Muscle of arm (tissue), 1 donor: ENCODE measurements at regions not wholly inside any gene's neighbourhood (a gene's known extent, or its start where the extent isn't known, plus 50 kb on each side); places are given as distances from the start of the nearest gene placed in this dataset.
"Not testable (repeated sequence)": the region's sequence is repeated elsewhere in the genome, so short reads cannot be mapped to it uniquely, and the experiment has no call there.

Experiments used
- DNase-seq: peaks from one replicate; pipeline ENCODE4 v3.0.0-alpha.2; 2013

DNA sequence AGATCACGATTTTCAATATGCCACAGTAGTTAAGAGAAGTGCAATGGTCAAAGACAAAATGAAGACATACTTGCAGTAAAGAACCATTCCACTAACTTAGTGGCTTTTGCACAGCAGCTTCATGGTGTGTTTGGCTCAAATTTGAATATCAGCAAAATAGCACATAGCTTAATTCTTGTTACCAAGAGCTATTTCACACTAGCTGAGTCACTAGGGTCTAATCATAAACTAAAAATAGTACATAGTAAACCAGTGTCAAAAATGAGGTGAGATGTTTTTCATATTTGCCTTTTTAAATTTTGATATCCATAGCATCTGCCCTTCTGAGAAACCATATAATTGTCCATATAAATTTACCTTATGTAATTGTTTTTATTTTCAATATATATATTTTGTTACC, 325.0 kb upstream of the LUZP2 start:
- DNase-seq: no peak

DNA sequence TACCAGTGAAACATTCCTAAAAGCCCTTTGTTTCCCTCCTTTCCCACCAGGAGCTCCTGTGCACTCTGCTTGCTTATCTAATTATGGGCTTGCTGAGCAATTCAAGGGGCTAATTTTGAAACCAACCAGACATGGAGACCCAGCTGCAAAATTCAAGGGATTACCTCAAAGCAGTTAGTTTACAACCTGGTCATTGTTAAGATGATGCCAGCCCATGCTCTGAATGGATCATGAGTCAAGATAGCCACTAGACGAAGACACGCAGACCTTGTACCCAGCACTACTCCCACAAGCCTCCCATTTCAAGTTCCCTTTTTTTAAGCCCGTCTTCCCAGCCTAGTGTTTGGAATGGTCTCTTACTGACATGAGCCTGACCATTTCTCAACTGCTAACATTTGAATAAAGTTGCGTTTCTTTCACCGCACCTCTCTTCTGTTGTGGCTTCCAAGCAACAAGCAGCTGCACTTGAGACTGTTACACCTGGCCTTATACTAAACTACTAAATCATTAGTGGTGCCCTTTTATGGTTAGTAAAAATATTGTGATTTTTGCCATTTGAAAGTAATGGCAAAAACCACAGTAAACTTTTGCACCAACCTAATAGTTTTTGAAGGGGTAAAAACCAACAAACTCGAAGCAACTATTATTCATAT, 315.3 kb upstream of the LUZP2 start:
- DNase-seq: no peak

DNA sequence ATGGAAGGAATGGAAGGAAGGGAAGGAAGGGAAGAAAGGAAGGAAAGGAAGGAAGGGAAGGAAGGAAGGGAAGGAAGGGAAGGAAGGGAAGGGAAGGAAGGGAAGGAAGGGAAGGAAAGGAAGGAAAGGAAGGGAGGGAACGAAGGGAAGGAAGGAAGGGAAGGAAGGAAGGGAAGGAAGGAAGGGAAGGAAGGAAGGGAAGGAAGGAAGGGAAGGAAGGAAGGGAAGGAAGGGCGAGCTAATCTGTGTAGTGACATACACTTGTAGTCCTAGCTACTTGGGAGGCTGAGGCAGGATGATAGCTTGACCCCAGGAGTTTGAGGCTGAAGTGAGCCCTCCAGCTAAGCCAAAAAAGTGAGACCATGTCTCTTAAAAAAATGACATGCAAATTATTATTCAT, 311.3 kb upstream of the LUZP2 start:
- DNase-seq: not testable (repeated sequence)

DNA sequence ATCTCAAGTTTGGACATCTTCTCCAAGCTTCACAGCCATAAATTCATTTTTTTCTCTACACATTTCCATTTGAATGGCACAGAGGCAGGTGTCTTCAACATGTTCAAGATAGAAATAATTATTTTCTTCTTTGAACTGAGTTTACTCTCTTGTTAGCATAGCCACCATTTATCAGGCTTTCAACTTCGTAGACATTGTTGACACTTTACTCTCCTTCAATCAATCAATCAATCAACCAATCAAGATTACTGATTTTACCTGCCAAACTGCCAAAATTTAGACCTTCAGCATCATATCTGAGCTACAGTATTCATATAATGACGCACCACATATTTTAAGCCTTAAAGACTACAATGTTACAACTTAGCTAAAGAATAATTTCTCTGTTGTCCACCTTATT, 300.1 kb upstream of the LUZP2 start:
- no peak for DNase-seq

DNA sequence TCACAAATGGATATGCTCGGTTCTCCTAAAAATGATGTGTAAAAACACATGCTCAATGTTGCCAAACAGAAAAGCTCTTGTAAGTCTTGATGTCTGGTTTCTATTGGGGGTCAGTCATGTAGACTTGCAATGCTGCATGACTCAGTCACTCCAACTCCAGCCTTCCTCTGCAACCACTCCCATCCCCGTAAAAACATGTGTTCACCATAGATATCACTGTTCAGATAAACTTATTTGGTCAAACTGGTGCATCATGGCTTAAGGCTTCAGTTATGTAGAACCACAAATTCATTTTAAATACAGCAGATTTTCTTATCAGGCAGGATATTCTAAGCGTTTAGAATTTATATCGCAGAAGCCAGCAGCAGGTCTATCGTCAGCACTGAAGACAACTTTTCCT, 298.4 kb upstream of the LUZP2 start:
- DNase-seq: no peak

DNA sequence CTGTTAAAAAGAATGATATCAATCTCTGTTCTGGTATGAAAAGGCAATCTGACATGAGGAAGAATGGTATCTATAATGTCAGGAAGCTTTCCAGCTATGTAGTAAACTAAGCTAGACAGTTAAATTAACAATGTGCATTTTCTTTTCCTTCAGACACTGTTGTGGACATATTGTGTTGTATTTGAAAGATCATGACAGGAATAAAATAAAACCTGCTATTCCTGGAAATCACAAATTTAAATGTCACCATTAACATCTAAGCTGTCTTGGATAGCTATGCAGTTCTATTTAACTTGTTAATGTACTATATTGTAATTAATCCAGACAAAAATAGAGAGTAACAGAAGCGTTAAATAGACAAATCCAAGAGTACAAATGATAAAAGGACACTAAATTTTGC, 297.4 kb upstream of the LUZP2 start:
- DNase-seq: no peak

DNA sequence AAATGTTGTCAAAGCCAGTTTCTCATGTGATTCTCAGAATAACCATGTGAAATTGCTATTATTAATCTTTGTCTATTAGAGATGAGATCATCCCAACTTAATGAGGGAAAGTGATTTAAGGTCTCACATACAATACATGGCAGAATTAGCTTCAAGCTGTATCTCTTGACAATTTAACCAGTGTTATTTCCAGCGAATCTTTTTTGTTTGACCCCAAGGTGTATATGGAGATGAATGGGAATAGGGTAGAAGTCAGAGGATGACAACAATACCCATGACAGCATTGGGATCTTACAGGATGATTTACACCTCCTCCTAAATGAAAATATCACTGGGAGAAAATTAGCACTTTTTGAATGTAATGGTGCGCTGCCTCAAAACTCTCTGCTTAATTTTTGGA, 290.8 kb upstream of the LUZP2 start:
- no peak for DNase-seq

DNA sequence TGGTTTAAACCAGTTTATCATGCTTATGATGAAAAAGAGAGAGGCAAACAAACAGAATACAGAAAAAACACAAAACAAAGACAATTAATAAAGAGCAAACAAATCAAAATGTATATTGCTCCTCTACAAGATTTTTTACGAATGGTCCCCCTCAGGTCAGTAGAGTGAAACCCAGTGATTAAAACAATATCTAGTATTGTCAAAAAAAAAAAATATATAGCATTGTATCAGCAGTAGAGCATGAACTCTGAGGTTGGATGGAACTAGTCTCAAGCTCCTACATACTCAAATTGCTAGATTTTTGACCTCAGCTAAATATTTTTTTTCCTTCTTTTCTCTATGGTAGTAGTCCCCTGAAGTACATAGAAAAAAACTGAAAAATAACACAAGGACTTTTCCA, 290.3 kb upstream of the LUZP2 start:
- no peak for DNase-seq

DNA sequence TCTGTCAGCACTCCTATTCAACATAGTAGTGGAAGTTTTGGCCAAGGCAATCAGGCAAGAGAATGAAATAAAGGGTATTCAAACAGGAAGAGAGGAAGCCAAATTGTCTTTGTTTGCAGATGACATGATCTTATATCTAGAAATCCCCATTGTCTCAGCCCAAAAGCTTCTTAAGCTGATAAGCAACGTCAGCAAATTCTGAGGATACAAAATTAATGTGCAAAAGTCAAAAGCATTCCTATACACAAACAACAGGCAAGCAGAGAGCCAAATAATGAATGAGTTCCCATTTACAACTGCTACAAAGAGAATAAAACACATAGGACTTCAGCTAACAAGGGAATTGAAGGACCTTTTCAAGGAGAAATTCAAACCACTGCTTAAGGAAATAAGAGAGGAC, 280.4 kb upstream of the LUZP2 start:
- no peak for DNase-seq

DNA sequence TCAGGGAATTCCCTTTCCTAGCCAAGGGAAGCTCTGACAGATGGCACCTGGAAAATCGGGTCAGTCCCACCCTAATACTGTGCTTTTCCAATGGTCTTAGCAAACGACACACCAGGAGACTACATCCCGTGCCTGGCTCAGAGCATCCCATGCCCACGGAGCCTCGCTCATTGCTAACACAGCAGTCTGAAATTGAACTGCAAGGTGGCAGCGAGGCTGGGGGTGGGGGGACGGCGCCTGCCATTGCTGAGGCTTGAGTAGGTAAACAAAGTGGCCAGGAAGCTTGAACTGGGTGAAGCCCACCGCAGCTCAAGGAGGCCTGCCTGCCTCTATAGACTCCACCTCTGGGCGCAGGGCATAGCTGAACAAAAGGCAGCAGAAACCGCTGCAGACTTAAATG, 279.5 kb upstream of the LUZP2 start:
- DNase-seq: not testable (repeated sequence)

DNA sequence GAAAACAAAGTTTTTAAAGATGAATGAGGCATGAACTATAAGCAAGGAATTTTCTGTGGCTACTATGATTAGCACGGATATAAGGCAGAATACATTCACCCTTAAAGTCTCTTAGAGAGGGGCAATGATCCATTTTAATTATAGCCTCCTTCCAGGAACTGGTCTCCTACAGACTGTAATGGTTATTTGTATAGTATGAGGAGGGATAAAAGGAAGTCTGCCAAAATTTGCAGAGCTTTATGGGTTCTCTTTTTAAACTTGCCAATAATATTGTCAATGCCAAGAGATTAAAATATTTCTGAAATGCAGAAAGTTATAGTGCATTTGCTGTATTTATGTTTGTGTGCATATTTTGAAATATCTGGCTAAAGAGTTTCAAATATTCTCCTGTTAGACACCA, 271.4 kb upstream of the LUZP2 start:
- DNase-seq: no peak

DNA sequence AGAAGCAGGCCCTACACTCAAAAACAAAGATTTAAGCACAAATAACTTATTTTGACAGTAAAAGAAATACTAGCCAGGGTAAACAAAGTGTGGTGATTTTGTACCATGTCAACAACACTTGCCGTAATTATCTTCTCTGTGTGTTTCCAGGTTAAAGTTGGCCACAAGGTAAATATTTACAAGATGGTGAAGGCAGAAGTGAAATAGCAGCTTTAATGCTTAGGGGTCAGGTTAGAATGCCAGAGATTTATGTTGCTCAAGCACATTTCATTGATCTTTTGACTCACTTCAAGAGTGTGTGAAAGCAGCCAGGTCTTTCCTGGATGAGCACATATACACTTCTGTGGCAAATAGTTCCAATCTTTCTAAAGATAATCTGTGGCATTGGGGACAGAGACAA, 270.2 kb upstream of the LUZP2 start:
- no peak for DNase-seq

DNA sequence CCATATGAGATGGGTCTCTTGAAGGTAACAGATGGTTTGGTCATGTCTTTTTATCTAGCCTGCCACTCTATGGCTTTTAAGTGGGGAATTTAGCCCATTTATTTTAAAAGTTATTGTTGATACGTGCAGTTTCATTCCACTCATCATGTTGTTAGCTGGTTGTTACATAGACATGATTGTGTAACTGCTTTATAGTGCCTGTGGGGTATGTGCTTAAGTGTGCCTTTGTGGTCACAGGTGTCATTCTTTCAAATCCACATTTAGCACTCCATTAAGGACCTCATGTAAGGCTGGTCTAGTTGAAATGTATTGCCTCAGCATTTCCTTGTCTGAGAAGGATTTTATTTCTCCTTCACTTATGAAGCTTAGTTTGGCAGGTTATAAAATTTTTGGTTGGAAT, 263.8 kb upstream of the LUZP2 start:
- DNase-seq: no peak

DNA sequence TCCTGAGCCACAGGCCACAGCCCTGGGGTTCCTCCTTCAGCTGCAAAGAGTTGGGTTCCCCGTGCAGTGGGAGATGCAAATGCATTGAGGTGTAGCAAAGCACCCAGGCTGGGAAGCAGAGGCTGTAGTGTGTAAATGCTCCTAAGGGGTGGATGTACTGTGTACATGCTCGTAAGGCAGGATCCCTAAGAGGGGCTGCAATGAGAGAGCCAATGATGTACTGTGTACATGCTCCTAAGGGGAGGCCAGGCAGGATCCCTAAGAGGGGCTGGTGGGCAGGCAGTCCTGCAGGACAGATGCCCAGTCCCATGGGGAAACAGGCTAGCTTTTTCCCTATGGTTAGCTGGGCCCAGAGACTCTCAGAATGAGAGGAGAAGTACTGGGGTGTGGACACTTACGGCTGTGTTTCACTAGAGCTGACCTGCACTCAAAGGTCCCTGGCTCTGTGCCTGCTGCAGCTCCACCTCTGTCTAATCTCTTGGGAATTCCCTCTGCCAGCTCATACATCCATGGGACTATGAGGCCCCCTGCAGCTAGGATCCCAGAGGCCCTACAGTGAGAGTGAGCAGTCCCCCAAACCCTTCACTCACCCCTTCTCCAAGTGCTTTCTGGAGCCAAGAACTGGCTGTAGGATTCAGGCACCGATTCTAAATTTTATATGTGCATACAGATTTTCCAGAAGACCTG, 261.9 kb upstream of the LUZP2 start:
- DNase-seq: no peak

DNA sequence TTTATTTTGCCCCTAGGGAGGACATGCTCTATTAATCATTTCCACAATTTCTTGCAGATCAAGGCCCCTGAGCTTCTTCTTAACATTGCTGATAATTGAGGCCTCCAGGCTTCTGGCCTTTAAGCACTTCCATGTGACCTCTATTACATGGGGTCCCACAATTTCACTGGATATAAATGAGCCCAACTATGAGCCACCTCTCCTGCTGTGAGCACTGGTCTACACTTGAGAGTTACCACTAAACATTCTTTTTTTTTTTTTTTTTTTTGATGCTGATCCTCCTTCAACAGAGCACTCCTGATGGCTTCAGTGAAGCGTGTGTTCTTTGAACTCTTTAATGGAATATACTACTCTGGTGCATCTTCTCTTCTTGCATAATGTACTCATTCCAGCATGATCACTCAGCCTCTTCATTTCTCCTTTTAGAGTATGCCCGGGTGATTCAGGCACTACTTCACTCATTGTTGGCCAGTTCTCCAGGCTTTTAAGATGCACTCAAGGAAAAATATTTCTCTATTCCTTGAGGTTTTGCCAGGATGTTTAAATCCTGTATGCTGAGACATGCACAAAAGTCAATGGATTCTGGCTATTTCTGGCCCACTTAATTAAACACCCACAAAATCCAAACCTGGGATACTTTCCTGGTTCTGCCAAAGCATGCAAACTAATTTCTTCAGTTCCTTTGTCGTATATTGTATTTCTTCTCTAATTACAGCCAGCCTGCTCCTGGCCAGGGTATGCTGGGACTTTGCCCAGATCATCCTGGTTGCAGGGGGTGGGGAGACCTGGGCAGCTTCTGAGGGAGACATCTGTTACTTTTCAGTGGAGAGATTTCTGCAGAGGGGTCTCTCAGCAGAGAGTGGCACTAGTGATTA, 257.8 kb upstream of the LUZP2 start:
- no peak for DNase-seq

DNA sequence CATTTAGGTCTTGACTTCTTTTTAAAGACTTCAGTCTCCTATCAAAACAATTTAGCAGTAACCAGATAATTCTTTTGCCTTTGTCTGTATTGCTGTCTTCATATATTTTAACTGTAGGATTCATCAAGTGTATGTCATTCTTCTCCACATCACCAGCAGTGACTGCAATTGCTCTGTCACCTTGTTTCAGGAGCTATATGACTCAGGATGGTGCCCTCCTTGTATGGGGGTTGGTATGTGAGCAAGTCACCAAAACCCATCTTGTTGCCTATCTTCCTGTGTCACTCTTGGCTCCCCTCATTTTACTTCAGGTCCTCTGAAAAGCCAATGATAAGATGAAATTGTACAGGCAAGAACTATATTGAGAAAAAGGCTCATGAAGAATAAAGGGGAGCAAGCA, 256.9 kb upstream of the LUZP2 start:
- DNase-seq: no peak

DNA sequence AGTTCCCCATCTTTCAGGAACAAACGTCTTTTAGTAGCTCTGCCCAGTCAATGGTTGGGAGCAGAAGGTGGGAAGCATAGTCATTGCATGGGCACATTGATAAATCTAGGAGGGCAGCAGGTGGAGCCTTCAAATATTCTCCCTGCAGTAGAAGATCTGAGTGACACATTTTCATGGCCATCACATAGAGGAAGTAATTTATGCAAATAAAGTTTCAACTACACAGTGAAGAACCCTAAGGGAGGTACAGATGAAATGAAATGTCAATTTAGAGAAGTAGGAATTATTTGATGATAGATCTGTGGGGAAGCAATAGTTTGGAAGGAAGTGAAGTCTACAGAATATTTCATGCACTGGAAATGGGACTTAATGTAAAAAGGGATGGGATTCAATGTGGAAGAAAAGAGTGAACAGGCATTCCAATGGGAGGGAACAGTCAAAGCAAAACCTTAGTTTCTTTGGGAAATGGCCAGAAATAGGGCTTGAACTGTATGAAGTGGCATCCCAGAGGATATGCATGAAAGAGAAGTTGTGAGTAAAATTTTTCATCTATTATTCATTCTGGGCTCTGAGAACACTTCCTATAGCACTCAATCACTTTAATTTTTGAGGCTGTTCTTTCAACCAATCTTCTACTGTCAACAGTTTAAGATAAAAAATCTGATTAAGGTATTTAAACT, 256.2 kb upstream of the LUZP2 start:
- DNase-seq: no peak

DNA sequence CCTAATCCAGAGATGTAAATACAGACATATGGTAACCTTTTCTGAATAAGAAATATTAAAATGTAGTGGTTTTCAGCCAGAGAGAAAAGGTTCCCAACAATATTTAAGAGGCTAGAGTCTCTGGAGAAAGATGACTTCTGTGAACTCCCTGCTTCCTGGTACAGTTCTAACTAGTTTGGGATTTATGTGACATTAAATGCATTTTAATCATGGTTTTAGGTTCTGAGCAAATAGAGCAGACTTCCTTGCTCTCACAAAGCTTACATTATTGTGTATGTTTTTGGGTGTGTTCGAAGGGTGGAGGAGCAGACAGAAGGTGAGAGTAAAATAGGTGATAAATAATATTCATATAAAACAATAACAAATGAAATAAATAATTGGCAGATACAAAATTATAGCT, 250.1 kb upstream of the LUZP2 start:
- no peak for DNase-seq

DNA sequence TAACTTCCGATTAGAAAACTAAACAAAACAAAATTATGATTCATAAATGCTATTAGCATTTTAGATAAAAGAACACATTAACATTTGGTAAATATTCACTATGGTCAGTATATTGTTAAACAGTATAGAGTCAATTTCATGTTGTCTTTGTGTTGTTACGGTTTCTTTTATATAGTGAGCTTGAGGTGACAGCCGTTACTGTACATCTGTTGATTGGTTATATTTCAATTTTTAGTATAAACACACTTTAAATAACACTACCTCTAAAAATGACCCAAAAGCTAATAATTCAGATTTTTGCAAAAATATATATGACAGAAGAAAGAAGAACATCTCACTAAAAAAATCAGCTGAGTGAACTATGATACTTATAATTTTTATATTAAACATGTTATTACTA, 249.0 kb upstream of the LUZP2 start:
- DNase-seq: no peak

DNA sequence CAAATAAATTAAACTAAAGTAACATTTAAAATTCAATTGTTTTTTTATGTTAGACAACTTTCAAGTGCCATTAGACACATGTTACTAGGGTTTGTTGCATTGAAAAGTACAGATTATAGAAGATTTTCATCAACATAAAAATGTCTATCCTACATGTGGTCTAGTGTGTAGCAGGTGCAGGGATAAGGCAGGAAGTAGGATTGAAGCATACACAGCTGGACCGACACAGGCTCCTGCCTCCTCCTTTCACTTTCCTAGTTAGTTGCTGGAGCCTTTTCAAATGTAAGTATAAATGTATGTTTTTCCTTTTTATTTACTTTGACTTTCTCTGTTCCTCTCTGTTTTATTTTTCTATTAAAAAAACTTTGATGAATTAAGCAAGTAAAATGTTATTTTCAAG, 246.9 kb upstream of the LUZP2 start:
- no peak for DNase-seq

DNA sequence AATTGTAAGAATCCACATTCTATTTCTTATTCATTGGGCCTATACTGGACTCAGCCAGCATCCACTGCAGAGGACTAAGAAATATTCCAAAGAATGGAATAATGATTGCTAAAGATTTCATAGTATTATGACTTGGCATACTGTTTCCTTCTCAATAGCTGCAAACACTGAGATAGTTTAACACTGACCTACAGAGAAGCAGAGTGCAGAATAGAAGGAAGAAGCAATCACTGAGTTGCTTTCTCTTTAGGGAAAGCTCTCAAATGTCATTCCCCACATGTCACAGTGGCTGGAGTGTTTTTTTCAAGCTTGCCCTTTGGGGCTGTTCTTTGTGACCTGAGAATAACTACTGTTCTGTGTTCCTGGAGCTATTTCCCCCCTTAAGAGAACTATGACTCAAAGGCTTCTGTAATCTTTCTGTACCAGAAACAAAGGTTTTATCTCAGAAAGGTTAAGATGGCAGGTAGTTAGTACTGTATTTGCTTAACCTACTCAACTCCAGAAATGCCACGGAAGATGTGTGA, 243.6 kb upstream of the LUZP2 start:
- DNase-seq: no peak

DNA sequence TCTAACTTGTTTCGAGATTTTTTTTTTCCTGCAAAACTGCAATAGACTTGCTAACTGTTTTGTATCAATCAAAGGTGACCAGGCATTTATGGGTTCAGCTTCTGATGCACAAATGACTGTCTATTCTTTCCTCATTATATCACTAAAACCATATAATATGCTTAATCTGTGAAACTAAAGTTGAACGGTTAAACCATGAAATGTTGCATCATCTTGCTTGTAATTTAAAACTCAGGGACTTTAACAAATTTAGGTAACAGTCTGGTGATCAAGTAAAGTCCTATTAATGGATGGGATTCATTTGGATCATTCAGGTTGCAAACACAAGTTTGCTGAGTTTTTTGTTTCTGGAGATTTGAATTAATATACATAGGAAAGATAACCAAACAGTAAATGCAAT, 232.0 kb upstream of the LUZP2 start:
- DNase-seq: no peak
